ENCODE measurements at regions not wholly inside any gene's neighbourhood (a gene's known extent, or its start where the extent isn't known, plus 50 kb on each side); places are given as distances from the start of the nearest gene placed in this dataset.

DNA sequence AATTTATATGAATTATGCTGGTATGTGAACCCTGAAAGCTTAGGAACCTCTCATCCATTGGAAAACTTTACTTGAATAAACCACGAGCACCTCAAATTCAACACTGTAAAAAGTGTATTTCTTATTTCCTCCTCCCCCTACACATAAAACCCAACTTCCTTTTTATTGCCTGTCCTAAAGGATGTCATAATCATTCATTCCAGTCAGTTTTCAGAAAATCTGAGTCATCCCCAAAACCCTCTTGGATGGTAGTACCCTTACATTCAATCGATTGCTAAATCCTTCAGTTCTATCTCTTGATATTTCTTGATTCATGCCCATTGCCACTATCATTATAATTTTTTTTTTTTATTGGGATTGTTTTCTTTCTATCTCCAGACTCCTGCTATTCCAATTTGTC is 91.1 kb upstream of the ATP8A1 start:
- no peak for DNase-seq (ENCODE audit: low read depth)

DNA sequence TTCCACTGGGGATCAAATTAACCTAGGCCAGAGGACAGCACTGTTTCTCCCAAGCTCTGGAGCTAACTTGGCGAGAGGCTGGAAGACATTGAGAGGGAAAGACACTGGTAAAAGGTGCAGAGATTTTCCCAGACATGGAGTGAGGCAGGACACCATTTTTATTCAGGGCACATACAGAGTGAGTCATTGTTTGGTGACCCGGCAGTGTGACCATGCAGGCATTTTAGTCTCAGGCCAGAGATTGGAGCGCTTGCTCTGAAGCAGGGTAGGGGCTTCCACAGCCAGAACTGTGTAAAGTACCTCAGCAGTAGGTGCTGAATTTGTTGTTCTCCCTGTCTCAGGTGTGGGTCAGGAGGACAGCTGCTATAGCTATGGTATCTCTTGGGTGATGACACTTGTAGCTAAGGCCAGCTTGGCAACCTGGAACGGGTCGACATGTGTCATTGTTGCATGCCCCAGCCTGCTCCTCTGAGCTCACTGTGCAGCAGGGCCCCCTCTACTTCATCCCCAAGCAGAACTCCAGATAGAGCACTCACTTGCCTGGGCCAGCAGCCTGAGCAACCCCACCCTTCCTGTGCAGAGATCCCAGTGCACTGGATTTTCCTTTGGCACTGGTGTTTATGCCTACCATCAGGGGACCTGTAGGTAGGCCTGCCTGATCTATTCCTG is 79.8 kb upstream of the ATP8A1 start:
- no peak for DNase-seq (ENCODE audit: low read depth)

DNA sequence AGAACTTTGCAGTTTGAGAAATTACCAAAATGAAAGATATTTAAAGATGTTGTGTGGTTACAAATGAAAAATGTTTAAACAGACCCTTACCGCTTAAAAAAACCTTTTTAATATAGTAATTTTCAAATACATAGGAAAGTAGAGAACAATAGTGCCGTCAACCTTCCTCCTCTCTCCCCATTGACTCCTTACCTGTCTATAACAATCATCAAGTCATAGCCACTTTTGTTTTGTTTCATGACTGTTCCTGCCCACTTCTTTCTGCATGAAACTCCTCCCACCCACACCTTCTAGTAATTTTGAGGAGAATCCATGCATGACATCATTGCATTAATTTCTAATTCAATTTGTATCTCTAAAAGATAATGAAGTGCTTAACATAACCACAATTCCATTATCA is 76.5 kb upstream of the ATP8A1 start:
- DNase-seq (ENCODE audit: low read depth), result no peak

DNA sequence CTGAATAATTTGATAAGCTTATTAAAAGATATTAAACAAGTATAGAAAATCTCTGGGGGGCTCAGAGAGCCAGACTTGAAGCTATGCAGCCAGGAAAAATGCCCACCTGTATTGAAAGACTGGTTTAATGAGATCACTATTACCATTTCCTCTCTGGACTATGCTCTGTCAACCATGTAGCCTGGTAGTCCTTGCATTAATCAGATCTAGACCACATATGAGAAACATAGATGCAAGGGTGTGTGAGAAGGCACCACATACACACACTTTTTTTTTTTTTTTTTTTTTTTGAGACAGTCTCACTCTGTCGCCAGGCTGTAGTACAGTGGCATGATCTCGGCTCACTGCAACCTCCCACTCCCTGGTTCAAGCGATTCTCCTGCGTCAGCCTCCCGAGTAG is 75.9 kb upstream of the ATP8A1 start:
- DNase-seq (ENCODE audit: low read depth), result no peak

DNA sequence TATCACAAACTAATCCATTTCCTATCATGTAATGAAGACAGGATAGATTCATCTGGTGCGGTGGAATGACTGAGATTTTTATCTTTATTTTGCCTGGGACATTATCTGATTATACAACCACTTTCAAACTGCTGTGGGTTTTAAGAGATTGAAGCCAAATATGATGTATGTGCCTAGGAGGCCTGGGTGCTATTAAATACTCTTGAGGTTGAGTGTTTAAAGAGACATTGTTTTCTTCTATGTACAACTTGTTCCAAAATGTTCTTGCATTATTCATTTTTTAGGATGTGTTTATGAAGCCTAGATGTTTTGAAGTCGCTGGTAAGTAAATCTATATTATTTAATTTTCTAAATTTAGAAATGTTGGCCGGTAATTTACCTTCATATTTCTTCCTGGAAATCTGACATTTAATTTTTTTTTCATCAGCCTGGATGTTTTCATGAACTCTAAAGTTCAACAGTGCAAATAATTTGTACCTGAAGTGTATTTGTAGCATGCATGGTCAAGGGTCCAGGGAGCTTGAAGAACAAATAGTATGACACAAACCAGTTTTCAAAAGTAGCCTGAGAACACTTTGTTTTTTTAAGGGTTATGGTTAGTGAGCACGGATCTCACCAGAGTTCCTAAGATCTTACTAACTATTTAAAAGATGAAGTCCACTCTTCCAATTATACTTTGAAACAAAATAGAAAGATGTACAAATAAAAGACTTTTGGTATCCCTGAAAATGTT is 72.8 kb upstream of the ATP8A1 start:
- no peak for DNase-seq (ENCODE audit: low read depth)

DNA sequence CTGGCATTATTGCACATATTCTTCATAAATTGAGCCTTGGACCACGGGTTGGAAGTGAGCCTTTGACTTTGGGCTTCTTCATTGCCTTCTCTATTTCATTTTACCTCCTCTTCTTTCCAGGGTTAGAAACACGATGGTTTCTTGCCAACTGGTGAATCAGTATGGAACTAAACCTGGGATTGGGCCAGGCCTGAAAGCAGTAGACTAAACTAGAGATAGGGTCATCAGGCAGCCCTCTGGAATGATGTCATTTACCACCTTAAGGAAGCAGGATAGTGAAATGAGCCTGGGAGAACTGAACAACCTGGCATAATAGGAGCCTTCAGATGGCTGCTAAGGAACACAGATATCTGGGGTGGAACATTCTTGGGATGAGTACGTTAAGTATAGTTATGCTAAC is 67.5 kb upstream of the ATP8A1 start:
- no peak for DNase-seq (ENCODE audit: low read depth)

DNA sequence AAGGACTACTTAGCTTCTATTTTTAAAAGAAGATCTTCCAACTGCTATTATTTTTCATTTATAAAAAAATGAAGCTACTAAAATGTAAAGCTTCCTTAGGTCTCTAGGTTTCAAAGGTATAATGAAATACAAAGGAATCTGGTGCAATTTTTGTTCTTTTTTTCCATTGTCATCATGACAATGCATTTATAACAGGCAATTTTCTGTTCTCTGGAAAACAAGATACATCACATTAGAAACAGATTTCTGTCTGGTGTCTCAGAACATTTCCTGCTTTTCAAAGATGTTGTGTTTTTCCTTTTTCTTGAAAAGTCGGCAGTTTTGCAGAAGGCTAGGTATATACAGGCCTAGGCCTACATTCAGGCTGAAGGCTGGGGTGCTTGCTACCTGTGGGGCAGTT is 63.6 kb upstream of the ATP8A1 start:
- no peak for DNase-seq (ENCODE audit: low read depth)

DNA sequence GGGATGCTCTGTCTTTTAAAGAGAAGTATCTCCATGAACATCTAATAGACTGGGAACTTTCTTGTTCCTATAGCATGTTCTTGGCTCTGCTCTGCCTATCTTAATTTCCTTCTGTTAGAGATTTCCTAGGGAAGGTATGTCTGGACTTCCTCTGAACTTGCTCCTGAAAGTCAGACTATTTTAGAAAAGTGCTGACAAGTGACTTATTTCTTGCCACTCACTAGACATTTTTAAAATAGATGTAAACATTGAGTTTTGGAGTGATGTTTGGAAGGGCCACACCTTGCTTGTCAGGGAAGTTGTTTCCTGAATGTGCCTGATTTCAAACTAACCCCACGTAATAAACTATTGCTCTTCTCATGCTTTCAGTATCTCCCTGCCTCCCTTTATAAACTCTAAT is 62.4 kb upstream of the ATP8A1 start:
- no peak for DNase-seq (ENCODE audit: low read depth)

DNA sequence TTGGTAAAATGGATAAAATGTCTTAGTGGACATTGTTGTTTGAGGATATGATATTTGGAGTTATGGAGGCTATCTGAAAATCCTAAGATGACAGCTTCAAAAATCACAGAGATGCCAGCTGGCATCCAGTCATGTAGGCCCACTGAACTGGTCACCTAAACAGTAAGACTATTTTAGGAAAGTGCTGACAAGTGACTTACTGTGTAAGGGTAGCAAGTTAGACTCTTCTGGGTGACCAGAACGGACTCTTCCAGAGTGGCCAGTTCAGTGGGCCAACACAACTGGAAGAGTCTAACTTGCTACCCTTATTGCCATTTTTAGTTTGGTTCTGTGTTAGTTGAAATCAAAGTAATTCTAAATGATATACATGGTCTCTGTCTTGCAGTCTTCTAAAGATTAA is 61.4 kb upstream of the ATP8A1 start:
- DNase-seq (ENCODE audit: low read depth), result no peak

DNA sequence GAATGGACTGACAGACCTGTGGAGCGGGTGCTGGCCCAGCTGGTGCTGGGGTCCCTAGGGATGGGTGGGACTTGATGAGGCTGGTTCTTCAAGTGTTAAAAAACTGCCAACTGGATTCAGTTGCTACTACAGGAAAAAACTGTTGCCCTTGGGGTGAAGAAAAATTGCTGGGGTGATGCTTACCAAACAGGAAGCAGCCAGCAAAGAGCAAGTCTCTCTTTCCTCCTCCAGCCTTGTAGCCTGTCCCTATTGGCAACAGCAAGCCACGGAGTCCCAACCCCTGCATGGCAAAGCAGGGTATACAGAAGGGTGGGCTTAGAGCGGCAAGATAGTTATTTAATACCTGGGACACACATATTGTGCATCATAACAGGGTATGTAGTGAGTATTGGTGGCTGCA is 60.1 kb upstream of the ATP8A1 start:
- DNase-seq (ENCODE audit: low read depth), result no peak

DNA sequence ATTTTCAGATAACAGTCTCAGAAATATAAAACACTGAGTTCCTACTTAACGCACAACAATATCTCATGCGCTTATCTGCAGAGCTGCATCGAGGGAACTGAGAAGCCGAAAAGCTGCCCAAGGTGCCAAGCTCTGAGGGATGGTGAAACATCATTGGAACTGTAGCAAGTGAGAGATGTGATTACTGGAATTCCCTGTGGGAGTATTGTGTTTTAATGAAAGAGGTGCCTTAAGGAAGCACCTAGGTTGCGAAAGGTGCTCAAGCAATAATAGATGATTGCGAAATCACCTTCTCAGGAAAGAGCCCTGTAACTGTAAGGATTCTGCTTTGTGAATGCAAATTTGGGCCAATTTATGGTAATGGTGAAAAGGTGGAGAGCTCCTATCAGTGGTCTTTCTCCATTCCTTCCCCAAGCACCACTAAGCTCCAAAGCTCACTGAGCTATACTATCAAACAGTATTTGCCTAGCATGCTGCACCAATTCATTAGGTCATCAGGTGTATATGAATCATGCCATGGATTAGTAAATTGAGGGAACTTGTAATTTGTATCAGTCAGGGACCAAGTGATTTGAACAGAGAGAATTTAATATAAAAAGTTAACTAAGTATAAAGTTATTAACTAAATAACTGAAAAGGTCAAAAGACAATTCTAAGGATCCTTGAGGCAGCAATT is 59.0 kb upstream of the ATP8A1 start:
- DNase-seq (ENCODE audit: low read depth), result no peak

DNA sequence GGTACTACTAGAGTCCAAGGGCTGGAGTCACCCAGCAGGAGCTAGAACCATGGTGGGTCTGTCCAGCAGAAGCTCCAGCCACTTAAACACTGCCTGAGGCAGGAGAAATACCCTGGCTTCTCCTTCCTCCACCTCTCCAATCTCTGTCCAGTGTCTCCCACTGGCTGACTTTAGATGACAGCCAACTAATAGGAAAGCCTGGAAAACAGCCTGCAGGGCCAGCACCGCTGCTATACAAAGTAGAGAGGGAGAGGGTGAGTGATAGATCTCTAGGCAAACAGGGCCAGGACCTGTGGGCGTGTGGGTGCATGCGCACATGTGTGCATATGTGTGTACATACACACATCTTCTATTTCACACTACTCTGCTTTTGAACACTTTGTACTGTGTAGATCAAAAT is 56.5 kb upstream of the ATP8A1 start:
- no peak for DNase-seq (ENCODE audit: low read depth)

DNA sequence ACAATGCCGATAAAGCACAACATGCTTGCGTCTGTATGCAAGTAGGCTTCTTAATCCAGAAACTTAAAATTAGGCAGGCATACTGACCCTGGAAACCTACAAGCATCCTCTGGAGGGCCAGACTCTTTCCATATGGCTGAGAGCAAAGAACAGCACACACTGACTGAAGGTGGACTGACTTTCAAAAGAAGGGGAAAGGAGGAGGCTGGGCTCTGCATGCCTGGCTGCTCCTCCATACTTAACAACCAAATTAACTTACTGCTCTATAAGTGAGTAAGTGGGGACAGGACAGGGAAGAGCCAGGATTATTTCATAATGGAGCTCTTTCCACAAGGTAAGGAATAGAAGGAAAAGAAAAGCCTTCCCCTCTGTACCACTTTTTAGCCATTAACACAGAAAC is 55.9 kb upstream of the ATP8A1 start:
- DNase-seq (ENCODE audit: low read depth), result no peak

DNA sequence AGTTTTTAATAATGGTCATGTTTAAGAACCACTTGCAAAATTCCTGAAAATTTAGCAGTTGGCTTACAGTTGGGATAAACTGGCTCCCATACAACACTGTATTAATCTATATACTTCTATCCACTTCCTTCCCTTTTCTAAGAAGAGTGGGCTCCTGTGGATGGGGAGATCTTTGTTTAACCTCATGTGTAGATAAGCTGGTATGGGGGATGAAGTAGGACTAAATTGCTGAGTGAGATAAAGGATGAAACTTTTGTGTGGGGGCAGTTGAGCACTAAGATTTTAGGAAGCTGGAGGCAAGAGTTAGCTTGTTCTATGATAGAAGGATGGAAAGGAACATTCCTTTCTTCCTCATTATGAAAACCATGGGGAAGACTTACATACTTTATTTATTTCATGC is 54.6 kb upstream of the ATP8A1 start:
- no peak for DNase-seq (ENCODE audit: low read depth)

DNA sequence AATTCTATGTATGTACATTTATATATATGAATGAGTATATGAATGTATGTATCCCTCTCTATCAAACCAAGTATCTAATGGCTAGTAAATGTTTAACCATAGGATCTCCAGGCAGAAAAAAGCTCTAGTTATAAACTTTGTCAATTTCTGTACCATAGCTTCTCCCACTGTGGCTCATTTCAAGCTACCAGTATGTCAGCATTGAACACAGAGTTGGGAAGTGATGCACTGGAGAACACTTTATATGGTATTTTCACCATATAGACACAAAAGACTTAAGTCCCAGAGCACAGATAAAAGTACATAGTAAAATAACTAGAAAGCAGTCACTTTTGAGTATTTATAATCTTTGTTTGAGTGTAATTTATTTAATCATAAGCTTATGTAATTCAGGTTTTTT is 53.9 kb upstream of the ATP8A1 start:
- no peak for DNase-seq (ENCODE audit: low read depth)

DNA sequence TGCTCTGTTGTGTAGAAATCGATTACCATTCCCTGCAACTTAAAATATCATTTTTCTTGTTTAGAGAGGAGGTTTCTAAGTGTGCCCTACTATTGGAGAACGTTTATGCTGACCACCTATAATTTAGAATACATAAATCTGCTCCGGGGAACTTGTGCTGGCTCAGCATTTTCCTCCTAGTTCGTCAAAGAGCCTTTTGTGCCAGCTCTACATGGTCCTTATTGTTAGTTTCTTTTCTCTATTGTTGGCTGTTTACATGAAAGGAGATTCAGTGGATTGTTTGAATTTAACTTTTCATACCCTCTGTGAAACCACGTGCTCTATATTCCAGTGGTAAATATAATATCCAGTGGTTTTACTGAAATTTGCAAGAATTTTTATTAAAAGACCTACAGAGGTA is 53.4 kb upstream of the ATP8A1 start:
- no peak for DNase-seq (ENCODE audit: low read depth)

DNA sequence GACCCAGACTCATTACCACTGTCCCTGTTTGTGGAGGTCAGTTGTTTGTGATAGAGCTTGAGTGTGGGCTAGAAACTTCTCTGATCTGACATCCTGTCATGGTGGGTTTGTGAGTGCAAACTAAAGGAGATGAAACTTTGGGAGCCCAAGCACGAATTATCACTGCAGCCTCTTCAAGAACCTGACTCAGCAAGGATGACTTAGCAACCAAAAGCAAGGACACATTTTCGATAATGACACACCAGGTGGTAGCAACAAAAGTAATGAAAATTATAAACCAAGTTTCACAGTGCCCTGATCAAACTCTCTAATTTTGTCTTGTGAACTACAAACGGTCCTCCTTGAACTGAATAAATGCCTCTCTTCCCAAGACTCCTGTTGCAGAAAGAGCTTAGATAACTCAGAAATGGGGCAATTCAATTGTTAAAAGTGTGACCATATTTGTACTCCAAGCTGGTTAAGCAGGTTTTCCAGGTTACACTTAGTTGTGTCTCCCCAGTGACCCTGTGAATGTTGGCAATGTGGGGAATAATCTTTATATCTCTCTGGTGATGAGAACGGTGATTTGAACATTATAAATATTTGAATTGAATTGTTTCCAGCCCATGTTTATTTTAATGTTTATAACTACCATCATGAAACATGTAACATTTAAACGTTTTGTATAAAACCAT is 52.6 kb upstream of the ATP8A1 start:
- DNase-seq (ENCODE audit: low read depth), result no peak

DNA sequence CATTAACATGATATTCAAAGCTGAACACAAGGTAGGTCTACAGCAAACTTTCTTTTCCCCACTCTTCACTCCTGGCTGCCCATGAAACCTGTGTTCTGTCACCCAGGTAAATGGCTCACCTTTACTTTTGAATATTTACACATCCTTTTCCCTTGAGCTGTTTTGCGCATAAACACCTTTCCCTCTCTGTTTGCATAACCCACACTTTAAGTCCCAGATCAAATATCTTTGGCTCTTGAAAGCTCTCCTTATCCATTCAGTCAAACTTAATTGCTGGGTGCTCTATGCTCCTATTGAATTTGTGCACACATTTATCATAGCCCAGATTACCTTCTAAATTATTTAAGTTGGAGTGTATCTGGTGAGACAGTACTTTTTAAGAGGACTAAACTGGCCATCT is 51.7 kb upstream of the ATP8A1 start:
- no peak for DNase-seq (ENCODE audit: low read depth)

Measured in activated gamma-delta T cell treated with anti-CD3 and anti-CD28 coated beads, Interleukin-2, amount 50 U/mL, for 16 hours (primary cell).